HEK293T (cell line): ENCODE measurements at regions not wholly inside any gene's neighbourhood (a gene's known extent, or its start where the extent isn't known, plus 50 kb on each side); places are given as distances from the start of the nearest gene placed in this dataset.
"Not testable (repeated sequence)": the region's sequence is repeated elsewhere in the genome, so short reads cannot be mapped to it uniquely, and the experiment has no call there.

Source experiments
- CTCF ChIA-PET: fragments of 350-600 bp; formaldehyde crosslinking; extraction: SDS; loops from one replicate; lab custom pipeline; 2021; ENCODE audit warnings: antibody characterized with exemption, inconsistent platforms; lab: Yijun Ruan, JAX
- POLR2A ChIA-PET: fragments of 350-600 bp; formaldehyde crosslinking; extraction: SDS; loops from one replicate; lab custom pipeline; 2020; ENCODE audit warnings: antibody characterized with exemption, inconsistent platforms; lab: Yijun Ruan, JAX
- DNase-seq: peaks from one replicate; pipeline ENCODE4 v3.0.0; 2012; ENCODE audit warnings: mixed read lengths; ENCODE audit errors: extremely low spot score
- ARNT ChIP-seq: fragments of 450-650 bp; IDR thresholded peaks from 2 replicates; pipeline ENCODE4 v1.6.1; 2017; ENCODE audit warnings: mild to moderate bottlenecking
- BHLHE40 ChIP-seq: fragments of 450-650 bp; IDR thresholded peaks from 2 replicates; pipeline ENCODE4 v1.6.1; 2016; ENCODE audit warnings: mild to moderate bottlenecking, moderate library complexity, borderline replicate concordance
- CTBP1 ChIP-seq: fragments of 450-650 bp; IDR thresholded peaks from 2 replicates; pipeline ENCODE4 v1.6.1; 2016; ENCODE audit warnings: borderline replicate concordance
- ELF4 ChIP-seq: fragments of 450-650 bp; IDR thresholded peaks from 2 replicates; pipeline ENCODE4 v1.6.1; 2017; ENCODE audit warnings: antibody characterized with exemption
- FOXA1 ChIP-seq: fragments of 450-650 bp; IDR thresholded peaks from 2 replicates; pipeline ENCODE4 v1.6.1; 2016; ENCODE audit warnings: mild to moderate bottlenecking
- FOXK2 ChIP-seq: fragments of 450-650 bp; IDR thresholded peaks from 2 replicates; pipeline ENCODE4 v1.6.1; 2016; ENCODE audit warnings: mild to moderate bottlenecking
- FOXM1 ChIP-seq: fragments of 450-650 bp; IDR thresholded peaks from 2 replicates; pipeline ENCODE4 v1.6.1; 2017; ENCODE audit warnings: mild to moderate bottlenecking, borderline replicate concordance
- HDGF ChIP-seq: fragments of 450-650 bp; IDR thresholded peaks from 2 replicates; pipeline ENCODE4 v1.6.1; 2017; ENCODE audit warnings: antibody characterized with exemption, borderline replicate concordance
- L3MBTL2 ChIP-seq: fragments of 450-650 bp; conservative IDR thresholded peaks from 2 replicates; pipeline ENCODE4 v1.6.1; 2016; ENCODE audit warnings: mild to moderate bottlenecking
- LEF1 ChIP-seq: fragments of 450-650 bp; IDR thresholded peaks from 2 replicates; pipeline ENCODE4 v1.6.1; 2017; ENCODE audit warnings: mild to moderate bottlenecking, borderline replicate concordance
- NFRKB ChIP-seq: fragments of 450-650 bp; IDR thresholded peaks from 2 replicates; pipeline ENCODE4 v1.6.1; 2016; ENCODE audit warnings: mild to moderate bottlenecking, moderate library complexity
- PKNOX1 ChIP-seq: fragments of 450-650 bp; IDR thresholded peaks from 2 replicates; pipeline ENCODE4 v1.6.1; 2016
- SP1 ChIP-seq: fragments of 450-650 bp; IDR thresholded peaks from 2 replicates; pipeline ENCODE4 v1.6.1; 2017
- SUZ12 ChIP-seq: fragments of 450-650 bp; IDR thresholded peaks from 2 replicates; pipeline ENCODE4 v1.6.1; 2016; ENCODE audit warnings: mild to moderate bottlenecking
- TARDBP ChIP-seq: fragments of 450-650 bp; IDR thresholded peaks from 2 replicates; pipeline ENCODE4 v1.6.1; 2016
- ZNF384 ChIP-seq: fragments of 450-650 bp; IDR thresholded peaks from 2 replicates; pipeline ENCODE4 v1.6.1; 2016

- ChIA-PET POLR2A (no interaction called here), CTCF (no interaction called here)
- DNase-seq, result no peak
- no peak for TF ChIP-seq FOXM1
- TF ChIP-seq NFRKB, result no peak
- no peak for TF ChIP-seq HDGF
- no peak for TF ChIP-seq BHLHE40
- TF ChIP-seq SP1, result no peak
- no peak for TF ChIP-seq CTBP1
- no peak for TF ChIP-seq TARDBP
- no peak for TF ChIP-seq FOXK2
- TF ChIP-seq FOXA1, result no peak
- no peak for TF ChIP-seq LEF1
- TF ChIP-seq PKNOX1, result no peak
Observed at GRCh38 chr9:73050065-73050816, 97.4 kb upstream of the ALDH1A1 start.

GRCh38 chr9:73049280-73049679, 96.4 kb upstream of the ALDH1A1 start:
- no peak for TF ChIP-seq FOXM1
- TF ChIP-seq LEF1, result no peak
- TF ChIP-seq CTBP1, result no peak
- TF ChIP-seq SP1, result no peak
- no peak for TF ChIP-seq PKNOX1
- no peak for TF ChIP-seq FOXK2
- TF ChIP-seq ARNT, result no peak
- no peak for TF ChIP-seq ELF4
- DNase-seq, result no peak
- POLR2A ChIA-PET, result no interaction called here
- CTCF ChIA-PET, result no interaction called here

DNA sequence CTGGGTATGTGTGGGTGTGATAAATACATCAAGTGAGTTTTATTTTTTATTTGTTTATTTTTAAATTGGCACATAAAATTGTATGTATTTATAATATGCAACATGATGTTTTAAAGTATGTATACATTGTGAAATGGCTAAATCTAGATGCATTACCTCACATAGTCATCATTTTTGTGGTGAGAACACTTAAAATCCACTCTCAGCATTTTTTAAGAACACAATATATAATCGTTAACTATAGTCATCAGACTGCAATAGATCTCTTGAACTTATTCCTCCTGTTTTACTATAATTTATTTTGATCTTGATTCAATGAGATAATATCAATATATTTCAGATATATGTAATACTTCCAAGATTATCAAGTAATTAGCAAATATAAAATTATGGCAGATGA, 93.9 kb upstream of the ALDH1A1 start:
- DNase-seq, result no peak
- TF ChIP-seq FOXM1 (no peak), ARNT (no peak), LEF1 (no peak), HDGF (no peak), NFRKB (no peak), ZNF384 (no peak), SP1 (no peak), TARDBP (no peak), ELF4 (no peak), PKNOX1 (no peak), SUZ12 (no peak), BHLHE40 (no peak), CTBP1 (no peak), FOXK2 (no peak), FOXA1 (no peak), L3MBTL2 (no peak)
- CTCF ChIA-PET, result no interaction called here
- POLR2A ChIA-PET, result no interaction called here

DNA sequence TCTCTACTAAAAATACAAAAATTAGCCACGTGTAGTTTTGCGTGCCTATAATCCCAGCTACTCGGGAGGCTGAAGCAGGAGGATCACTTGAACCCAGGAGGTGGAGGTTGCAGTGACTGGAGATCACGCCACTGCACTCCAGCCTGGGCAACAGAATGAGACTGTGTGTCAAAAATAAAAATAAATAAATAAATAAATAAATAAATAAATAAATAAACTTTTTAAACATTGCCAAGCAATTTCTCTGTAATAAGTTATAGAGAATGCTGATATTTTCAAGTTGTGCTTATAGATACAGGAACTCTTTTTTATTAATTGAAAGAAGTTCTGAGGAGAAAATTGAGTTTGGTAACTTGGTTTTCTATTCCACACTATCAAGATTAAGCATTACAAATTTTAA, 91.9 kb upstream of the ALDH1A1 start:
- CTCF ChIA-PET, POLR2A ChIA-PET, DNase-seq: not testable (repeated sequence)

GRCh38 chr9:73042155-73042554, 89.3 kb upstream of the ALDH1A1 start:
- ChIA-PET POLR2A (no interaction called here), CTCF (interaction anchor here (0.5 kb wide), 1 partner anchor 1580 kb away, joined by 3 read pairs; no protein-coding TSS in a partner anchor)
- no peak for DNase-seq
- TF ChIP-seq NFRKB (no peak), ARNT (no peak), SUZ12 (no peak), SP1 (no peak), FOXA1 (no peak), CTBP1 (no peak), LEF1 (no peak), HDGF (no peak), BHLHE40 (no peak), ZNF384 (no peak)

GRCh38 chr9:73039271-73040263, 86.7 kb upstream of the ALDH1A1 start:
- TF ChIP-seq NFRKB (no peak), L3MBTL2 (no peak), SUZ12 (no peak), ZNF384 (no peak), BHLHE40 (no peak), HDGF (no peak), TARDBP (no peak), PKNOX1 (no peak), SP1 (no peak), FOXA1 (no peak), FOXM1 (no peak), ELF4 (no peak), FOXK2 (no peak), CTBP1 (no peak)
- ChIA-PET CTCF (interaction anchor here (0.7 kb wide), 1 partner anchor 16 kb away, joined by 3 read pairs; no protein-coding TSS in a partner anchor), POLR2A (no interaction called here)
- no peak for DNase-seq
